Lower leg skin (tissue), 3 donors: ENCODE measurements at regions not wholly inside any gene's neighbourhood (a gene's known extent, or its start where the extent isn't known, plus 50 kb on each side); places are given as distances from the start of the nearest gene placed in this dataset.

ENCODE experiments used
- POLR2A ChIP-seq, 2 donors: fragments of 450-650 bp; IDR thresholded peaks; one replicate each; pipeline ENCODE4 v1.6.1; 2016 to 2017; ENCODE audit warnings: antibody characterized with exemption in 2 of 2, mild to moderate bottlenecking in 1 of 2, moderate library complexity in 1 of 2
- TF ChIP-seq, protein P1 (sequence below), 3 donors: fragments of 450-650 bp; IDR thresholded peaks; one replicate each; pipeline ENCODE4 v1.5.1; 2016; ENCODE audit warnings: antibody characterized with exemption in 3 of 3, mild to moderate bottlenecking in 3 of 3, moderate library complexity in 2 of 3

- TF ChIP-seq POLR2A (IDR thresholded peaks at IDR 0.05) = no peak
- TF ChIP-seq, protein P1, sequence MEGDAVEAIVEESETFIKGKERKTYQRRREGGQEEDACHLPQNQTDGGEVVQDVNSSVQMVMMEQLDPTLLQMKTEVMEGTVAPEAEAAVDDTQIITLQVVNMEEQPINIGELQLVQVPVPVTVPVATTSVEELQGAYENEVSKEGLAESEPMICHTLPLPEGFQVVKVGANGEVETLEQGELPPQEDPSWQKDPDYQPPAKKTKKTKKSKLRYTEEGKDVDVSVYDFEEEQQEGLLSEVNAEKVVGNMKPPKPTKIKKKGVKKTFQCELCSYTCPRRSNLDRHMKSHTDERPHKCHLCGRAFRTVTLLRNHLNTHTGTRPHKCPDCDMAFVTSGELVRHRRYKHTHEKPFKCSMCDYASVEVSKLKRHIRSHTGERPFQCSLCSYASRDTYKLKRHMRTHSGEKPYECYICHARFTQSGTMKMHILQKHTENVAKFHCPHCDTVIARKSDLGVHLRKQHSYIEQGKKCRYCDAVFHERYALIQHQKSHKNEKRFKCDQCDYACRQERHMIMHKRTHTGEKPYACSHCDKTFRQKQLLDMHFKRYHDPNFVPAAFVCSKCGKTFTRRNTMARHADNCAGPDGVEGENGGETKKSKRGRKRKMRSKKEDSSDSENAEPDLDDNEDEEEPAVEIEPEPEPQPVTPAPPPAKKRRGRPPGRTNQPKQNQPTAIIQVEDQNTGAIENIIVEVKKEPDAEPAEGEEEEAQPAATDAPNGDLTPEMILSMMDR (IDR thresholded peaks at IDR 0.05) = no peak
Measured at GRCh38 chr1:81071969-81072753, 728.6 kb upstream of the ADGRL2 start.
